Fibroblast of peridontal ligament (primary cell): ENCODE measurements at regions not wholly inside any gene's neighbourhood (a gene's known extent, or its start where the extent isn't known, plus 50 kb on each side); places are given as distances from the start of the nearest gene placed in this dataset.

Experiments used
- DNase-seq: peaks from one replicate; pipeline ENCODE4 v3.0.0-alpha.2; 2010; ENCODE audit errors: extremely low read depth

DNA sequence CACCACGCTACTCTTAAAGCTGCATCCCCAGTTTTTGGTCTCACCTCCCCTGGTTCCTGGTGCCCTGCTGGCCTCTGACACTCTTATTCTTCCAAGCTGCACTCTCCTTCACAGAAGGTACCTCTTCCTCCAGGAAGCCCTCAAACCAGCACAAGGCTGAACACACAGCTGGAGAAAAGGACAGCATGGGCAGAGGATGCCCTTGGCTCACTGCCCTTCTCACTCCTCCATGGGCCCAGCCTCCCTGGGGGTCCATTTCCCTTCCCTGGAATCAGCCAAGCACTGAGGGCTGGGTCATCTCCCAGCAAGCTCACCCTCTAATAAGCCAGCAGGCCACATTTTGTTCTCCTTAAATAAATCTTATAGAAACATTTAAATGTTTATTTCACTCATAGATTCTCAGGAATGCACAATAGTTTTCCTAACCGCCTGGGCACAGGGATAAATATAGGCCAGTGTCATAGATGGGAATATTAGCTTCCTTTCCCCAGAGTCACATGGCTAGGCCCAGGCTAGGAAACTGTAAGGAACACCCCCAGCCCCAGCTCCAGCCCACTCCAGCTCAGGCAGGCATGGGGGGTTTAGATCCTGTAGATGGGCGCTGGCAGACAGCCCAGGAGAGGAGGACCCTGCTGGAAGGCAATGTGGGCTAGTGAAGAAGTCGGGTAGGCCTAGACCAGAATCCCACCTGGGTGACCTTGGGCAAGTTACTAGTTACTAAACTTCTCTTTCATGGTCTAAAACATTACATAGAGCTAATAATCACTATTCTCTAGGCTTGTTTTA is 51.5 kb downstream of the IRAG1 start:
- no peak for DNase-seq

DNA sequence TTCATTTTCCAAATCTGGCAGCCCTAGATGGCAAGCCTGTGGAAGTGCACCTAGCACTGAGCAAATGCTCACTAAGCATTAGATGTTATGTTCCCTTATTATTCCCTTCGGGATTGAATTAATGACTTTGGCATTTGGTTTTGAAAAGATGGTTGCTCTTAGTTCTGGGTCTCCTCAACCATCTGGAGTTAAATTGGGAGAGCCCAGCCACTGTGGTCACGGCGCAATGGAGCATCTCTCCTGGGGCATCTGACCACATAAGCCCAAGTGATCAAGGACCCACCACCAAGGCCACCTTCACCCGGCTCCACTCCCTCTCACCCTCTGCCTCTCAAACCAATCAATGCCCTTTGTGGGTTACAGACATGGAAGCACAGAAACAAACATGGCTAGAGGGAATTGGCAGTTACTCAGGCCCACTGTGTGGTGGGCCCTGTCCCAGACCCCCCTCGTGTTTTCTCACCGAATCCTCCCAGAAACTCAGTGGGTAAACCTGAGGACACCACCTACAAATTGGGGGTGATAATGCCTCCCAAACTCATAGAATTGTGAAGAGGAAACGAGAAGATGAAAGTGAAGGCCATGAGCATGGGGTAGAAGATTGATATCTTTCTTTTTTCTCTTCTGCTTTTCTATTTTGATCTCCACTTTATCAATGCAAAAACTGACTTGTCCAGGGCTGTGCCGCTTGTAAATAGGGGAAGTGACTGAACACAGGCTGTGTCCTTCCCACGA is 52.2 kb downstream of the IRAG1 start:
- DNase-seq, result no peak

DNA sequence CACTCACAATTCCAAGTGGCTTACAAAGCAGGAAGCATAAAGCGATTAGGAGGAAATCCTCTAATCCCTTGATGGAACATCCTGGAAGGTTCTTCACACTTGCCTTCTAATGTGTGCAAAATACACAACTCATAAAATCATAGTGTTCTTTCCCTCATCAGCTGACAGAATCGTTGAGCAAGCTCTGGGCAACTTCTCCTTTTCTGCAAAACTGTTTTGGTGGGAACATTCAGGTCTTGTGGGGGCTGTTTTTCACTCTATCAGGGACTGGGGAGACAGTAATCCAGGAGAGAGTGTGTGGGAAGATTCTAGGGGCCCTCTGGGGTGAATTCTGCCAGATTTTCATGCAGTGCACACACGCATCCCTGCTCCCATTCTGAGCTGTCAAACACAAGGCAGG is 53.2 kb downstream of the IRAG1 start:
- DNase-seq, result no peak

DNA sequence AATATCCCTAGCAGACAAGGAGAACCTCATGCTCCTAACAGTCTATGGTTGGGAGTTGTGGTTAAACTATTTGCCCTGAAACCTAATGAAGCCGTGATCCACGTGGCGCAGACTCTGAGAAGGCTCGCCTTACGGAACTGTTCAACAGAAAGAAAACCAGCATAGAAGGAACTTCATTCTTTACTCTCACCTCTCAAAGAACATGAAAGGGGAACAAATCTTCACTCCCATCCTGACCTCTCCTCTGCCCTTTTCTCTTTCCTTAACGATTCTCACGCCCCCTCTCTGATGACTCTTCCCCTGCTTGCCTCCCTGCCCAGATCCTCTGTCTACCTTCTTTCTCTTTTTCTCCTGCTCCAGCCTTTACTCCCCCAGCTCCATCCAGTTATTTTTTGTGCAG is 54.2 kb downstream of the IRAG1 start:
- no peak for DNase-seq

DNA sequence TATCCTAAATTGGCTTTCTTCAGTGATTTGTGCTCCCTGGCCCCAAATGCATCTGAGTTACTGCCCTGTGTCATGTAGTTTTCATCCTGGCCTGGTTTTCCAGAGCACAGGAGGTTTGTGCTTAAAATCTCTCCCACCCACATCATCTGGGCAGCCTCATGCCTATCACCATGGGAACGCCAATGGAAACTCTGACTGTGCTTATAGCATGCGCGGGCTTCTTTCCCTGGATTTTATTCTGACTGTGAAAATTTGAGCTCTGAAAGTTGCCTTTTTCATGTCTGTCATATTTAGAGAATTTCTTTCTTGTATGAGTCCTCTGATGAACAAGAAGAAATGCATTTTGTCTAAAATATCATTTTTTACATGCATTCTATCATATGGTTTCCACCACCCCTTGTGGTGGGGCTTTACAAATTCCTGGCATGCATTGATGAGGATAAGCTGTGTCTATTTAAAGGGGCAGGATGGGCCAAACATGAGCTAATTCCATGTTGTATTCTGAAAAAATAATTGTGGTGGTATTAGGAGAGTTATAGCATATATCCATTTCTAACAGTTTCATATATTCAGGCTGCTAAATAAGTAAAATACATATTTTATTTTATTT is 55.1 kb downstream of the IRAG1 start:
- DNase-seq, result peak; percentile 86

DNA sequence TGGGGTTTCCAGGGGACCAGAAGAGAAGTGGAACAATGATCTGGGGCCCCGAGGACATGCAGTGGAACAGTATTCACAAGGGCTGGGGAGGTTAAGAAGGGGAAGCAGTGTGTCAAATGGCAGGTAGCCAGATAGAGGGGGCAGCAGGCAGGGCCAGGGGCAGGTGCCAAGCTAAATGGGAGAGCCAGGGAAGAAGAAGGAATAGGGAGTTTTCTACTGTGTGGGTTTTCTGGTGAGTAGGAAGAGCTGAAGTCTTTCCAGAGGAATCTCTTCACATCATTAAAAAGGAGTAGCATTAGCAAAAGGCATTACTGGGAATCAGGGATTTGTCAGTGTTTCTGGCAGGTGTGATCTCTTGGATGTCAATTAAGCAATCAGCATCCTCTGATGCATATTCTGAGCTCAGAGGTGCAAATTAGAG is 55.8 kb downstream of the IRAG1 start:
- DNase-seq, result no peak

DNA sequence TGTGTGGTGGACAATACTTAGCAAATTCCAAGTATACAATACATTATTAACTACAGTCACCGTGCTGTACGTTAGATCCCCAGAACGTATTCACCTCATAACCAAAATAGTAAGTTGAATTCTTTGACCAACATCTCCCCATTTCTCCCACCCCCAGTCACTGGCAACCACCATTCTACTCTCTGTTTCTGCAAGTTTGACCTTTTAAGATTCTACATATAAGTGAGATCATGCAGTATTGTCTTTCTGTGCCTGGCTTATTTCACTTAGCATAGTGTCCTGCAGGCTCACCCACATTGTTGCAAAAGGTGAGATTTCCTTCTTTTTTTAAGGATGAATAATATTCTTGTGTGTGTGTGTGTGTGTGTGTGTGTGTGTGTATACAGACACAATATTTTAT is 59.1 kb downstream of the IRAG1 start:
- DNase-seq, result no peak

DNA sequence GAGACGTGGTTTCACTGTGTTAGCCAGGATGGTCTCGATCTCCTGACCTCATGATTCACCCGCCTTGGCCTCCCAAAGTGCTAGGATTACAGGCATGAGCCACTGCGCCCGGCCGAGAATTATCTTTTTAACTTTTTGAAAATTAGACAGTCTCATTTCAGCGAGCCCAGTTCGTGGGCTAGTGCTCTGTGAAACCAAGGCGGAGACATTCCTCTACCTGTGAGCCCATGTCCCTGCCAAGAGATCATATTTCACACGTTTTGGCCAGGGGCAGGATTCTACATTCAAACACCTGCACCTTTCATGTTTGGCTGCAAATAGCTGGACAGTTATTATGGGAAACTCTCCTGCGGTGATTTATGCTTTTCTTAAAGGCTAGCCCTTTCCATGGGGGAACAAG is 60.3 kb downstream of the IRAG1 start:
- DNase-seq, result no peak

DNA sequence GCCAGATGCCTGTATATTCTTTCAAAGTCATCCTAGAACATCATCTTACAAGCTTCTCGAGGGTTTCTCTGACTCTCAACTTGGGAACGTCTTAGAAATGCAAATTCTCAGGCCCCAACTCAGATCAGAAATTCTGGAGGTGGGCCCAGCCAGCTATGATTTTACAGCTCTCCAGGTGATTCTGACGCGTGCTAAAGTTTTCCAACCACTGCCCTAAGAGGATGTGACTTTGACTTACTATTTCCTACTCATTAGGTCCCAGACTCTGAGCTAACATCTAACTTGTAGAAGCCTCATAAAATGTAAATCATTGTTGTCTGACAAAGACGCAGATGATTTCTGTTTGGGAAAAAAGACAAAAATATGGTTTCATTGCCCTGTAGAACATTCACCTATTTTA is 61.1 kb downstream of the IRAG1 start:
- no peak for DNase-seq

DNA sequence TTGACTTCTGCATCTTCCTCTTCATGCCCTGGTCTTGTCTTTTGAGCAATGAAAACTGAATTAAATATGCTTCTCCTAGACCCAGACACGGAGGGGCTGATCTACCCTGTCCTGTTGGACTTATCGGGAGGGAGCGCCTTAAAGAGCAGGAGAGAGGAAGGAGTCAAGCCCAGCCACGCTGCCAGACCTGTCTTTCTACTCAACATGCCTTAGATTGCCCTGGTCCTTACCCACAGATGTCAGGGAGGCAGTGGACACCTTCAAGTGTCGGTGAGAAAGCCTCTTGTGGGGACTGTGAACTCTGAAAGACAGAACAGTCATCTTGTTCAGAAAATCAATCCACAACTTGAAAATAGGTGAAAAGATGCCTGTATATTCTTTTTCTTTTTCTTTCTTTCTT is 61.8 kb downstream of the IRAG1 start:
- no peak for DNase-seq

DNA sequence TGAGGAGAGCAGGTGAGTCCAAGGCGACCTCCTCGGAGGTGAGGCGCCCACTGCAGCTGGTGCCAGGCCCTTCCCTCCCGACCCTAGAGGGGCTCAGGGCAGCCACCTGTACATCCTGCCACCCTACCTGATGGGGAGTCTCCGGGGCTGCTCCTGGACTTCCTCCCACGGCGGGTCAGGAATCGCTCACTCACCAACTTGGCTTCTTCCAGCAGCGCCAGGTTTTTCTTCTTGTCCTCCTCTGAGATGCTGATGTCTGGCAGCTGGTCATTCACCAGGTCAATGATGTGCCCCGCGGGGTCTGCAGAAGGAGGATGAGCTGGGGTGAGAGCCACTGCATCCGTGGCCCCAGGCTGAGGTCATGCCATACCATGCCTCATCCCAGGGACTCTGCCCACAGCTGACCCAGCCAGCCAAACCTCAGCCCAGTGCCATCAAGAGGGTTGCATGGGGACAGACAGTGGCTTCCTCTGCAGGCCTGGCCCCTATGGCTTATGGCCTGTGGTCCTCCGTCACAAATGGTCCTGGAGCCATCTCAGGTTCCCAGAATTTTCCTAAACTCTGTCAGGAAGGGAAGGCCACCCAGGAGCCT is 61.0 kb upstream of the LYVE1 start:
- no peak for DNase-seq

DNA sequence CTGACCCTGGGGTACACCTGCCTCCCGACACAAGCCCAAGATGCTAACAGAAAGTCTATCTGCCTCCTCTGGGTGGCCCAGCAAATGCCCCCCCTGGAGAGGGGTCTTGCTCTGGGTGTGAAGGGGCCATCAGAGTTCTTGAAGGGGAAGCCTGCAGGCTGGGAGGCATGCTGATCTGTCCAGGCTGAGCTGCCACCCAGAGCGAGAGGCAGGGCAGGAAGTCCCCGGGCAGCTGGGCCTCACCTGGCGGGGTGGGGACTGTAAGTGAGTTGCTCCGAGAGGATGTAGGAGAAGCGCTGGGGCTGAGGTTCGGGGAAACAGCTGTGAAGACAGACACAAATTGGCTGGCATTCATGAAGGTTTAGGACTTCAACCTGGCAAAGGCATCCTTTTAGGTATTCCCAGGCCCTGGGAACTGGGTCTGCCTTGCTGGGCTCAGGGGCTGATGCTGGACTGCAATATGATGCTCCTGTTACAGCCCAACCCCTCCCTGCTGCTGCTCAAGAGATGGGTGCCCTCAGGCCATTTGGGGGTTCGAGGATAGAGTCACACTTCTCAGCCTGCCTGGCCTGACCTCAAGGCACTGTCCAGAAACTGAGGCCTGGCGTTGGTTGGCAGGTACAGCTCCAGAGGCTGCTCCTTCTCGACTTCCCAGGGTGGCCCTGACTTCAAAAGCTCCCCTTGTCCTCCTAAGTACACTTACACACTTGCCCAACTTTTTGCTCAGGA is 60.2 kb upstream of the LYVE1 start:
- DNase-seq, result no peak

DNA sequence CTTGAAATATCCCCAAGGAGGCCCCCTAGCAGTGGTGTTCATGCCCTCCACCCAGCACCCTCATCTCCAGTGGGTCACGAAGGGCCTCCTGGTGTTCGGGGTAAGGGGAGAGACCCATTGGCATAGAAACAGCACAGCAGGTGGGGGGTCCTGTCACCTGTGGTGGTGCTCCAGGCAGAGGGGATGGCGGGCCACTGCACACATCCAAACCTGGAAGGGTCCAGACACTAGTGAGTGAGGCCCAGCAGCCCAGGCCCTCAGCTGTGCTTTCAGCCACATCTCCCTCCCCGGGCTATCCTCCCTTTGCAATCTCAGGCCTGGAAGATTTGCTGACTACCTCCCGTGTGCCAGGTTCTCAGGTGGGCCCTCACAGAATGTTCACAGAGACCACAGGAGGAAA is 59.4 kb upstream of the LYVE1 start:
- DNase-seq, result no peak

DNA sequence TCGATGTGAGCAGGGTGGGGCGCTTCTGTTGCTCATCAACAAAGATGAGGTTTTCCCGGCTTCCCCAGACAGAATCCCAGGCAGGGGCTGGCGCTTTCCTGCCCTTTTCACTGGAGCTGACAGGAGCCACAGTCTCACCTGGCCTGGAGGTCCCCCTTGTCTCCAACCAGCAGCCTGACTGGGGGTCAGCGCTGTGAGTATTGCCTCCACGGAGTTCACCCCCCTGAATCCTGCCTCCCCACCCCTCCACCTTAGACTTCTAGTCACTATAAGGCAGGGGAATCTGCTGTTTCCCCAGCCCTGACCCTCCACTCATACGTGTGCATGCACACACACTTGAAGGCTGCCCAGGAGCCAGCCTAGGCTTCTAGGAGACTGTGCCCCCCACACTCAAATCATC is 58.8 kb upstream of the LYVE1 start:
- no peak for DNase-seq

DNA sequence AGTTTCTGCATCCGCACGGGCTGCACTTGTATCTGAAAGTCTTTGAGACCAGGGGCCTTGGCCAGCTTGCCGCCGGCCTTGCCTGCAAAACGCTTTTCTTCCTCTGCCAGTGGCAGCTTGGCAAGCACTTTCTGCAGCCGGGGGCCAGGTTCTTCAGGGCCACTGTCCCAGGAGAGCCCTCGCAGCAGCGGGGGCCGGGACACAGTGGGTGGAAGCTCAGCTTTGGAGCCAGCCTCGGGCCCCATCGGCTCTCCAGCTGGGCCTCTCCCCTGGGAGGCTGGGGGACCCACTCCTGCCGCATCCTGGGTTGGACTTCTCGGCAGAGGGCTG is 57.5 kb upstream of the LYVE1 start:
- DNase-seq, result no peak

DNA sequence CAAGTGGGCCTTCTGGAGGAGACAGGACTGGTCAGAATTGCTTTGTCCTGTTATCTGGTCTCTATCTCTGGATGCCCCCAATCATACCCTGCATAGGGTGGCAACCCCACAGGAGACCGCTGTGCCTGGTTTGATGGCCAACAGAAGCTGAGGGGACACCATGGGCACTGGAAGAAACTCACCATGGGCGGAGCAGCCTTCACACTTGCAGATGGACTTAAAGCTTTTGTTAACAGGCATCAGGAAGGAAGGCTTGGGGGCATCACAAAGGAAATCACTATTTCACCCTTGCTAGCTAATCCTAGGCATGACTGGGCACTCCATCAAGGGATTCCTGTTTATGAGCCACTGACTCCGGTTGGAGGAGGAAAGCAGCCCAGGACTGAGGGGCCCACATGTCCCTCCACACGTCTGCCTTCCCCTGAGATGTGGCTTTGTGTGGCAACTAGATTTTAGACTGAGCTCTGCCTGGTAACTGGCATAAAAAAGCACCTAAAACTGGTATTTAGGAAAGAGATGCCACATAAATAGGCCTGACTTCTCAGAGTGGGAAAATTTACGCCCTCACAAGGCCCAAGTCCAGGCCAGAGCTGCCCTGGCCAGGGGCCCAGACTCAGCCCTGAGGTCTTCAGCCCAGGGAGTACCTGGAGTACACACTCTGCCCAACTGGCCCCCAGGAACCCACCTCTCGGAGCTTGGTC is 57.0 kb upstream of the LYVE1 start:
- DNase-seq, result no peak

DNA sequence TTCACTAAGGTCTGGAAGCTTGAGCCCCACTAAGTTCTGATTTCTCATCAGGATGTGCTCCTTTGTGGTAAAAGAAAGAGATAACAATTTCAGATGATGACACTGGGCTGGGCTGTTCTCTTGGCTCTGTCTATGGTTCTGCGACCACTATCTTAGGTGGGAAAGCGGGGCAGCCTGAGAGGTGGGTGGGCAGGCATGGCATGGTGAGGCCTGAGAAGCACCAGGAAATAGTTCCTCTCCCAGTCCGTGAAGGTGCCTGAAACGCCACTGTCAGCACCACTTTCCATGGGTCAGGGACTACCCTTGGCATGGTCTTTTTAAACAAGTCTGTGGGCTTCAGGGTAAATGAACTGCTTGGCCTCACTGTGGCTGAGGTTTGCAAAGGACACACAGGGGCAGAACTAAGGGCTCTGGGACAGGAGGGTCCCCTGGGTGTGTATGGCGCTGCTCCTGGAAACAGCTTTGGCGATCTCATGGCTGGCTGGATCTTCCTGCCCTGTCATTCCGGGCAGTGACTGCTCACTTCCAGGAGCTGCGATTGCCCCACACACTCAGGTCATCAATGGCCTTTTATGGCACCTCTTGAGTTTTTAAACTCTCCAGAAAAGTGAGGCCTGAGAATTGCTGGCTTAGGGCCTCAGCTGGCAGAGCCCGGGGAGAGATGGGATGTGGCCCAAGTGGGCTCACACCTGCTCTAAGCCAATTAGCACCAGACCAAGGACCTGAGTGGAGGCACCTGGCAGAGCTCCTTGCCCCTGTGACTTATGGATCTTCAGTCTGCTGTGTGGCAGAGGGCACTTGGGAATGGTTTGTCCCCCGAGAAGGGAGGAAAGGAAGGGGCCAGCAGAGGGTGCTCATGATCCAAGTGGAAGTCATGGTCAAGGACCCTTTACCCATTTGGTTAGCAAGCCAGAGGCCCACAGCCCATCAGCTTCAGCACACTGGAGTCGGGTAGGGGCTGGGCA is 55.6 kb upstream of the LYVE1 start:
- no peak for DNase-seq

DNA sequence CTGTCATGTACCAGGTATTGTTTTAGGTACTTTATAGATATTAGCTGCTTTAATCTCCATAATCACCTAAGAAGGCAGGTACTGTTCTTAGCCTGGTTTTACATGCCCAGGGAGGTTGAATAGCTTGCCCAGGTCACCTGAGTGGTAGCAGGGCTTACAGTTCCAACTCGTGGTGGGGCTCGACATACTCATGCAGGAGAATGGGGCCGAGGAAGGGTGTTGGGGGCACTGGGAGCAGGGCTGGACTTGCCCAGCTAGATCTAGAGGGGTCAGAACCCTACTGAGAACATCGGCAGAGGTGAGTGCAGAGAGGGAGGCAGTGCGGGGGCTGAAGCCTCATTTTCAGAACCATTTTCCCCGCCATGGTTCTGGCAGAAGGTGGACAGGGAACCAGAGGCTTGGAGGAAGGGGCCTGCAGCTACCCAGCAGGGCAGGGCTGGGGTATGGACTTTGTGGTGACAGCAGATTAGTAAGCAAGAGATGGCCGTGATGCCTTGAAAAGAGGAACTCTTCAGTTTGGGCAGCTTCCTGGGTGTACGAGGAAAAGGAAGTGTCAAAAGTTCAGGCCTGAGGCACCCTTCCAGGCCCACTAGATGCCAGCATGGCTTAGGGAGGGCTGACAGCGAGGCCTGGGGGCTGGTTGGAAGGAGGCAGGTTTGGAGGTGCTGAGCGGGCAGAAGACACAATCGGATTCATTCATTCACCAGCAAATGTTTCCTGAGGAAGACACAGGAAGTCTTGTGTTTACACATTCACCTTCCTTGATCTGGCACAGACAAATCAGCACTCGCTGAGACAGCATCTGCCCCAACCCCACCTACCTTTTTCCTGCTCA is 54.7 kb upstream of the LYVE1 start:
- no peak for DNase-seq

DNA sequence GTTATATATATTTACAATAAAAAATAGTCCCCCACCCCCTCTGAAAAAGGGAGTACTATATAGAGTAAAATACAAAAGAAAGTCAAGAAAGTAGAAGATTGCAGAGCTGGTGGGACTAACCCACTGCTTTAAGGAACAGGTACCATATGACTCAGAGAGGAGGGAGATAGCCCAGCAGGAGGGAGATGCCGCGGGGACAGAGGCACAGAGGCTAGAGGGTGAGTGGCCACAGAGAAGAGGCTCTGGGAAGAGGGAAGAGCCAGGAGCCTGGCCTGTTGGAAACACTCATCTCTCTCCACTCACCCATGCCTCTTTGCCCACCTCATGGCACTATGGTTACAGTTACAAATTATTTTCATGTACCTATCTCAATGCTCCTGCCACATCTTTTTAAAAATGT is 53.6 kb upstream of the LYVE1 start:
- DNase-seq, result no peak
